KMS-11 (cell line): ENCODE measurements at regions not wholly inside any gene's neighbourhood (a gene's known extent, or its start where the extent isn't known, plus 50 kb on each side); places are given as distances from the start of the nearest gene placed in this dataset.

Experiments
- H2AFZ ChIP-seq: fragments of 200-600 bp; sonication (generic); 2 replicates; pipeline ENCODE4 v1.6.1; 2016; ENCODE audit warnings: antibody characterized with exemption, mixed run types, low read depth
- H3K27ac ChIP-seq: fragments of 200-600 bp; sonication (generic); 2 replicates; pipeline ENCODE4 v1.6.1; 2016; ENCODE audit warnings: mild to moderate bottlenecking, mixed run types
- H3K27me3 ChIP-seq: fragments of 200-600 bp; sonication (generic); 2 replicates; pipeline ENCODE4 v1.6.1; 2017; ENCODE audit warnings: mild to moderate bottlenecking, low read depth, mixed run types, moderate library complexity; ENCODE audit not compliant: insufficient read depth
- H3K36me3 ChIP-seq: fragments of 200-600 bp; sonication (generic); 2 replicates; pipeline ENCODE4 v1.6.1; 2017; ENCODE audit warnings: mild to moderate bottlenecking, mixed run types; ENCODE audit not compliant: insufficient read depth
- H3K4me1 ChIP-seq: fragments of 200-600 bp; sonication (generic); 2 replicates; pipeline ENCODE4 v1.6.1; 2016; ENCODE audit warnings: mild to moderate bottlenecking, low read depth, mixed run types; ENCODE audit not compliant: poor library complexity, severe bottlenecking
- H3K4me2 ChIP-seq: fragments of 200-600 bp; sonication (generic); 2 replicates; pipeline ENCODE4 v1.7.0; 2016; ENCODE audit warnings: mild to moderate bottlenecking, mixed run types
- H3K4me3 ChIP-seq: fragments of 200-600 bp; sonication (generic); IDR thresholded peaks from 2 replicates; pipeline ENCODE4 v1.6.1; 2017; ENCODE audit warnings: low read depth, low read length, mixed read lengths; ENCODE audit not compliant: insufficient read depth
- H3K79me2 ChIP-seq: fragments of 200-600 bp; sonication (generic); 2 replicates; pipeline ENCODE4 v1.6.1; 2016; ENCODE audit warnings: low read depth, mixed run types; ENCODE audit not compliant: insufficient read depth
- H3K9ac ChIP-seq: fragments of 200-600 bp; sonication (generic); 2 replicates; pipeline ENCODE4 v1.6.1; 2016; ENCODE audit warnings: mild to moderate bottlenecking, mixed run types
- H4K20me1 ChIP-seq: fragments of 200-600 bp; sonication (generic); 2 replicates; pipeline ENCODE4 v1.6.1; 2016; ENCODE audit warnings: mild to moderate bottlenecking, mixed run types; ENCODE audit not compliant: insufficient read depth
- TF ChIP-seq, protein P1 (sequence below): fragments of 200-600 bp; sonication (generic); conservative IDR thresholded peaks from 2 replicates; pipeline ENCODE4 v1.6.1; 2017; ENCODE audit warnings: low read depth, mild to moderate bottlenecking, antibody characterized with exemption, low read length, moderate library complexity, mixed read lengths

DNA sequence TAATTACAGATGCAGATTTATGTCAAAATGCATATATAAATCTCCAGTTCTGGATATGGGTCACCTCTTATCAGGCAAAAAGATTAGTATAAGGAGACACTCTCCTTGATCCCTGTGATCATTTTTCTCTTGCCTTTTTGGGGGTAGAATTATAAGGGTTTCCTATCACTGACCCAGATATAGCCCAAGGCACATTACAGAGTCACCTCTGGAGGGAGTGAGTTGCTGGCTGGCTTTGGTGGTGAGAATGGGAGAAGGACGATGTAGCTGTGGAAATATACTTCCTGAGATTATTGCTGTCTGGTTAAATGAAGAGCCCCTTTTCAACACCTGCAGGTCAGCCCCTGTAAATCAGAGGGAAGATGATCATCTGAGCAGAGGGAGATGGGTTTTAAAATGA, 418.7 kb downstream of the MTX2 start:
- Histone ChIP-seq H3K4me1 (no peaks in the 10 kb centered on the region), H3K4me3 (no peak overlapping the region), H3K27ac (no peak overlapping the region), H3K9ac (no peak overlapping the region), H3K27me3 (no peaks in the 10 kb centered on the region), H3K4me2 (no peak overlapping the region), H3K36me3 (no peaks in the 10 kb centered on the region), H4K20me1 (no peaks in the 10 kb centered on the region), H3K79me2 (no peaks in the 10 kb centered on the region), H2AFZ (no peak overlapping the region)
- TF ChIP-seq, protein P1, sequence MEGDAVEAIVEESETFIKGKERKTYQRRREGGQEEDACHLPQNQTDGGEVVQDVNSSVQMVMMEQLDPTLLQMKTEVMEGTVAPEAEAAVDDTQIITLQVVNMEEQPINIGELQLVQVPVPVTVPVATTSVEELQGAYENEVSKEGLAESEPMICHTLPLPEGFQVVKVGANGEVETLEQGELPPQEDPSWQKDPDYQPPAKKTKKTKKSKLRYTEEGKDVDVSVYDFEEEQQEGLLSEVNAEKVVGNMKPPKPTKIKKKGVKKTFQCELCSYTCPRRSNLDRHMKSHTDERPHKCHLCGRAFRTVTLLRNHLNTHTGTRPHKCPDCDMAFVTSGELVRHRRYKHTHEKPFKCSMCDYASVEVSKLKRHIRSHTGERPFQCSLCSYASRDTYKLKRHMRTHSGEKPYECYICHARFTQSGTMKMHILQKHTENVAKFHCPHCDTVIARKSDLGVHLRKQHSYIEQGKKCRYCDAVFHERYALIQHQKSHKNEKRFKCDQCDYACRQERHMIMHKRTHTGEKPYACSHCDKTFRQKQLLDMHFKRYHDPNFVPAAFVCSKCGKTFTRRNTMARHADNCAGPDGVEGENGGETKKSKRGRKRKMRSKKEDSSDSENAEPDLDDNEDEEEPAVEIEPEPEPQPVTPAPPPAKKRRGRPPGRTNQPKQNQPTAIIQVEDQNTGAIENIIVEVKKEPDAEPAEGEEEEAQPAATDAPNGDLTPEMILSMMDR = no peak

DNA sequence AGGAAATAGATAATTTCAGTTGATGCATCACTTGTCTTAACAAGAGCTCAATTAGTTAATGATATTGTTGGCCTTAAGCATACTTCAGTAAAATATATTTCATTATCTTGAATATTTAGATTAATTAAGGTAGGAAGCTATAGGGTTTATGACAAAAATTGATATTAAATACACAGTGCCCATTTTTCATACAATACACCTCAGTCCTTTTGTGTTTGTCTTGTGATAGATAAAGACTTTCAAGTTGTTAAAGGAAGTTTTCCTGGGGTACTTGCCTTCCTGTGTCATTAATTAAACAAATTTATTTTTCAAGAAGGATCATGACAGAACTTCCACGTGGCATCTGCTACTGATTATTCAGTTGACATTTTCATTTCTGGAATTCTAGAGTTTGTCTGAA, 420.5 kb downstream of the MTX2 start:
- Histone ChIP-seq H2AFZ (no peak overlapping the region), H3K36me3 (no peaks in the 10 kb centered on the region), H3K4me3 (no peak overlapping the region), H4K20me1 (no peaks in the 10 kb centered on the region), H3K27ac (no peak overlapping the region), H3K9ac (no peak overlapping the region), H3K4me2 (no peak overlapping the region), H3K4me1 (no peaks in the 10 kb centered on the region), H3K27me3 (no peaks in the 10 kb centered on the region), H3K79me2 (no peaks in the 10 kb centered on the region)
- TF ChIP-seq, protein P1 = no peak

DNA sequence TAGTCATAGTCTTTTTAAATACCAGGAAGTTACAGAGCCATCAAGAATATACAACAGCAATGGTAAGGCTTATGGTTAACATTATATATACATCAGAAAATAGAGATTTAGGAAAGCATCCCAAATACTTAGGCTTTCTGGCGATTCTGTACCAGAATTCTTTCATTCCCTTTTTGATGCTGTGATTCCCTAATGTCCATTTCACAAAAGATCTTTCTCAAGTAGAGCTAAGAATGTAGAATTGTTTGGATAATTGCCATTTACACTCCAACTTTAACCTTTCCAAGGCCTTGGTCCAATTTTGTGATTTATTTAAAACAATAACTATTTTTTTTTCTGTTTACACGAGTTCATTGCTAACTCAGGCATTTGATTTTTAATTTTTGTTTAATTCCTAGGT, 422.2 kb downstream of the MTX2 start:
- Histone ChIP-seq H3K4me3 (no peak overlapping the region), H3K79me2 (no peaks in the 10 kb centered on the region), H3K4me2 (no peak overlapping the region), H2AFZ (no peak overlapping the region), H3K36me3 (no peaks in the 10 kb centered on the region), H3K9ac (no peak overlapping the region), H3K4me1 (no peaks in the 10 kb centered on the region), H4K20me1 (no peaks in the 10 kb centered on the region), H3K27ac (no peak overlapping the region), H3K27me3 (no peaks in the 10 kb centered on the region)
- TF ChIP-seq, protein P1 = no peak

DNA sequence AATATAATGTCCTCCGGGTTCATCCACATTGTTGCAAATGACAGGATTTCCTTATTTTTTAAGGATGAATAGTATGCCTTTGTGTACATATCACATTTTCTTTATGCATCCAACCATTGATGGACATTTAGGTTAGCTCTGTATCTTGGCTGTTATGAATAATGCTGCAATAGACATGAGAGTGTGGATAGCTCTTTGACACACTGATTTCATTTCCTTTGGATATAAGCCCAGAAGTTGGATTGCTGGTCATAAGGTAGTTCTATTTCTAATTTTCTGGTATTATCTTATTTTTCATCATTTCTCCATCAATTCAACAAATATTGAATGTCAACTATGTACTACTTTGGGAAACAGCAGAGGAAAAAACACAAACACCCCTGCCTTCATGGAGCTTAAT, 423.3 kb downstream of the MTX2 start:
- Histone ChIP-seq H2AFZ (no peak overlapping the region), H3K27me3 (no peaks in the 10 kb centered on the region), H3K36me3 (no peaks in the 10 kb centered on the region), H3K9ac (no peak overlapping the region), H3K4me1 (no peaks in the 10 kb centered on the region), H3K27ac (no peak overlapping the region), H3K4me2 (no peak overlapping the region), H3K79me2 (no peaks in the 10 kb centered on the region), H3K4me3 (no peak overlapping the region), H4K20me1 (no peaks in the 10 kb centered on the region)
- TF ChIP-seq, protein P1 = no peak

DNA sequence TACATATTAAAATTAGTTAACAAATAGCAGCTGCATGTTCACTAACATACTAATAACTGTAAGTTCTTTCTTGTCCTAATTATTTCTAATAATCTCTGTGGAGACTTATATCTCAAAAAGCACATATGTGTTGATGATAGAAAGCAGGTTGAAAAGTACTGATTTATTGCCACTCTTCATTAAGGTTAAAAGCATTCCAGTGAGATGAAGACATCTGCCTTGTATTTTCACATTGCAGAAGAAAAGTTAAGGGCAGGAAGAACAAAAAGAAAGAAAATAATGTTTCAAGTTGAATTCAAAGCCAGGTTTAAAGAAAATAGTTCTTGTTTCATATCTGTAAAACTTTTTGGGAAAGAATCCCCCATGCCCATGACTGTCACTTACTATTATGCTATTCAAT, 429.9 kb downstream of the MTX2 start:
- Histone ChIP-seq H3K79me2 (no peaks in the 10 kb centered on the region), H3K27me3 (no peaks in the 10 kb centered on the region), H3K27ac (no peak overlapping the region), H3K4me2 (no peak overlapping the region), H3K9ac (no peak overlapping the region), H3K4me3 (no peak overlapping the region), H2AFZ (no peak overlapping the region), H3K36me3 (no peaks in the 10 kb centered on the region), H3K4me1 (no peaks in the 10 kb centered on the region), H4K20me1 (no peaks in the 10 kb centered on the region)
- TF ChIP-seq, protein P1 = no peak
